Testis (tissue), 2 donors: ENCODE measurements at regions not wholly inside any gene's neighbourhood (a gene's known extent, or its start where the extent isn't known, plus 50 kb on each side); places are given as distances from the start of the nearest gene placed in this dataset.
A peak's percentile ranks its signal among the peaks of the same experiment; 100 is the strongest.

ENCODE experiments used
- DNase-seq: peaks from one replicate; pipeline ENCODE4 v3.0.0-alpha.2; 2019
- H3K27ac ChIP-seq, 2 donors: fragments of 200-600 bp; sonication (generic); one replicate each; pipeline ENCODE4 v1.5.1; 2019
- H3K27me3 ChIP-seq: fragments of 200-600 bp; sonication (generic); one replicate; pipeline ENCODE4 v1.5.1; 2019
- H3K36me3 ChIP-seq: fragments of 200-600 bp; sonication (generic); one replicate; pipeline ENCODE4 v1.5.1; 2017; ENCODE audit warnings: low read depth; ENCODE audit errors: missing control alignments
- H3K4me1 ChIP-seq: fragments of 200-600 bp; sonication (generic); one replicate; pipeline ENCODE4 v1.5.1; 2019
- H3K4me3 ChIP-seq, 2 donors: fragments of 200-600 bp; sonication (generic); one replicate each; pipeline ENCODE4 v1.5.1; 2017 to 2019
- H3K9me3 ChIP-seq: fragments of 200-600 bp; sonication (generic); one replicate; pipeline ENCODE4 v1.5.1; 2017
- POLR2A ChIP-seq: fragments of 450-650 bp; IDR thresholded peaks from one replicate; pipeline ENCODE4 v1.6.1; 2017; ENCODE audit warnings: antibody characterized with exemption, mild to moderate bottlenecking, moderate library complexity
- WGBS, 2 donors: methylation state at CpG; one replicate each; pipeline ENCODE4 v1.1.5; 2018; 5-methylcytosine and 5-hydroxymethylcytosine counted together
- intact Hi-C: fragments of 100-400 bp; cut with DNase I; formaldehyde crosslinking; loops from one replicate; pipeline ENCODE4 v1.15.1; 2023; ENCODE audit warnings: low total_unique reads
- TF ChIP-seq, protein P1 (sequence below), 3 experiments: fragments of 450-650 bp in 2 of 3; fragments of 200-600 bp in 1 of 3; sonication (generic) in 1 of 3; IDR thresholded peaks; one replicate each; pipeline ENCODE4 v1.5.1; 2016 to 2019; ENCODE audit warnings: antibody characterized with exemption in 3 of 3, mild to moderate bottlenecking in 2 of 3, moderate library complexity in 1 of 3

DNA sequence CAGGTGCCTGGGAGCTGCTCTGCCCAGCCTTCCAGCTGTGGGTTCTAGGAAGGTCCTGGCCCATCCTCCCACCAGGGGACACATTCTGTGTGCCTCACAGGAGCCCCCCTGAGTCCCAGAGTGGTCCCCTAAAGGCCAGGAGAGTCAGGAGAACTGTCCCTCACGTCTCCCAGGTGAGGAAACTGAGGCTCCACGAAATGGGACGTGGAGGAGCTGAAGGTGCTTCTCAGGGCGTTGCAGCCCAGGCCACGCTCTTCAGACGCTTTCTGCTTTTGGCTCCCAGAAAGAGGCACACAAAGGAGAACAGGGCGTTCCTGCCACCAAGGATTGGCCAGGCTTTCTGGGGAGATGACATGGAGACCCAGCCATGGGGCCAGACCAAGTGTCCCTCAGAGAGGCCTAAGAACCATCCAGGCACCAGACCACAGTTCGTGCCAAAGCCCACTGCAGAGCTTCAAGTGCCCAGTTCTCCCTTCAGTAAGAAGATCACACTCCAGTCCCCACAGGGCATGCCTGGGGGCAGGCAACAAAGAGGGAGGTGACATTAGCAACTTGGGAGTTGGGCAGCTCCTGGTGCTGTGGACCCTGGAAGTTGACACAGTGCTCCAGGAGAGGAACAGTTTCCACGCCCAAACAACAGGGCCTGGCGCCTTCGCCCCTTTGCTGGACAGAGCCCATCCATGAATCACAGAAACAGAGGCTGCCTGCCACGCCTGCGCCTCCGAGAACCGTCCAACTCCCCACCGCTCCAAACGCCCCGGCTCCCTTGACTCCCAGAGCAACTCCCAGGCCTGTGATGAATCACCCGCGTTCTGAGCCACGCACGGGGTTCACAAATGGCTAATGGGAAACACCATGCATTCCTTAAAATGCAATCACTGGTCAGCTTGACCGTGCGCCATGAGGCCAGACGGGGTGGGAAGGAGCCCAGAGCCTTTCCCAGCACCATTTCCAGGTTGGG, 589.2 kb downstream of the BRD1 start:
- 72 to 74% methylated on average over 20 to 25 of the region's 25 CpGs for WGBS, 2 donors
- TF ChIP-seq, protein P1, sequence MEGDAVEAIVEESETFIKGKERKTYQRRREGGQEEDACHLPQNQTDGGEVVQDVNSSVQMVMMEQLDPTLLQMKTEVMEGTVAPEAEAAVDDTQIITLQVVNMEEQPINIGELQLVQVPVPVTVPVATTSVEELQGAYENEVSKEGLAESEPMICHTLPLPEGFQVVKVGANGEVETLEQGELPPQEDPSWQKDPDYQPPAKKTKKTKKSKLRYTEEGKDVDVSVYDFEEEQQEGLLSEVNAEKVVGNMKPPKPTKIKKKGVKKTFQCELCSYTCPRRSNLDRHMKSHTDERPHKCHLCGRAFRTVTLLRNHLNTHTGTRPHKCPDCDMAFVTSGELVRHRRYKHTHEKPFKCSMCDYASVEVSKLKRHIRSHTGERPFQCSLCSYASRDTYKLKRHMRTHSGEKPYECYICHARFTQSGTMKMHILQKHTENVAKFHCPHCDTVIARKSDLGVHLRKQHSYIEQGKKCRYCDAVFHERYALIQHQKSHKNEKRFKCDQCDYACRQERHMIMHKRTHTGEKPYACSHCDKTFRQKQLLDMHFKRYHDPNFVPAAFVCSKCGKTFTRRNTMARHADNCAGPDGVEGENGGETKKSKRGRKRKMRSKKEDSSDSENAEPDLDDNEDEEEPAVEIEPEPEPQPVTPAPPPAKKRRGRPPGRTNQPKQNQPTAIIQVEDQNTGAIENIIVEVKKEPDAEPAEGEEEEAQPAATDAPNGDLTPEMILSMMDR (IDR thresholded peaks at IDR 0.05) = no peak
- TF ChIP-seq POLR2A = no peak
- Histone ChIP-seq H3K4me1 (no peaks in the 10 kb centered on the region), H3K27ac (no peak overlapping the region), H3K36me3 (no peaks in the 10 kb centered on the region), H3K9me3 (no peaks in the 10 kb centered on the region), H3K27me3 (no peaks in the 10 kb centered on the region), H3K4me3 (no peak overlapping the region)
- DNase-seq = peak; percentile 7
- intact Hi-C loops = no loop called here

DNA sequence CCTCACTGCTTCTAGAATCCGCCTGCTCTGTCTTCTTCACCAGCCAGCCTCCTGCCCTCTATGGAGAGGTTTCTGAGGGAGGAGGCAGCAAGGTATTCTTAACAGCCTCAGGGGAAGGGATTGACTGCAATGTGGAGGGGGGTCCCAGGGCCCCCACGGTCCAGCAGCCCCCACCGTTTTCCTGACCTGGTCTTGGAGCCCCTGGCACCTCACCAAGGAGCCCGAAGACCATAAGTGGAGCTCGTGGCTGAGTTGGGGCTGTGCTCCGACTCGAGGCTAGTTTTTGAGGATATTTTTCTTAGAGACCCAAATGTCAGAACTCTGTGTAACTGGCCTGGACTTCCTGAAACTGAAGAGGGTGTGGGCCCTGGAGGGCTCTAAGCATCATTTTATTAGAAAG, 590.0 kb downstream of the BRD1 start:
- intact Hi-C loops = no loop called here
- TF ChIP-seq, protein P1 (IDR thresholded peaks at IDR 0.05) = no peak
- TF ChIP-seq POLR2A = no peak
- H3K36me3 ChIP-seq = no peaks in the 10 kb centered on the region
- H3K27me3 ChIP-seq = no peaks in the 10 kb centered on the region
- DNase-seq = peak; percentile 11
- H3K4me3 ChIP-seq = no peak overlapping the region
- no peaks in the 10 kb centered on the region for H3K9me3 ChIP-seq
- no peaks in the 10 kb centered on the region for H3K4me1 ChIP-seq
- no peak overlapping the region for H3K27ac ChIP-seq
- 49 to 59% methylated on average over 6 to 7 of the region's 7 CpGs for WGBS, 2 donors

DNA sequence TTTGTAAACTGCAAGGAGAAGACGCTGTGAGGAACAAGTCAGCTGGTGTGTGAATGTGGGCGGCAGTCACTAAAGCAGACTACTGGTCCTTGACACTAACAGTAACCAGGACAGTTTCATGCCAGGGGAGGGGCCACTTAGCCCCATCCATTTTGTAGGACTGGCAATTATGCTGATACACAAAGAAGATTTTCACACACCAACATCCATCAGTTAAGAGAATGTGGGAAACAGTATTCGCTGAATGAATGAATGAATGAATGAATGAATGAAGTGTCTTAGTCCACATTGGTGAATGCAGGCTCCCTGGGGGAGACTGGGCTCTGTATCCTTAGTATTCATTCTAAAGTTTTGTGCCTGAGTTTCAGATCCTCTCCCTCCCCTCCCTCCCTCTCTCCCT, 590.4 kb downstream of the BRD1 start:
- 77 to 78% methylated on average over 3 of the region's 3 CpGs for WGBS, 2 donors
- DNase-seq = no peak
- TF ChIP-seq, protein P1 (IDR thresholded peaks at IDR 0.05) = no peak
- no peak for TF ChIP-seq POLR2A
- intact Hi-C loops = no loop called here
- H3K27ac ChIP-seq = no peak overlapping the region
- H3K9me3 ChIP-seq = no peaks in the 10 kb centered on the region
- no peaks in the 10 kb centered on the region for H3K36me3 ChIP-seq
- no peak overlapping the region for H3K4me3 ChIP-seq
- no peaks in the 10 kb centered on the region for H3K4me1 ChIP-seq
- no peaks in the 10 kb centered on the region for H3K27me3 ChIP-seq

DNA sequence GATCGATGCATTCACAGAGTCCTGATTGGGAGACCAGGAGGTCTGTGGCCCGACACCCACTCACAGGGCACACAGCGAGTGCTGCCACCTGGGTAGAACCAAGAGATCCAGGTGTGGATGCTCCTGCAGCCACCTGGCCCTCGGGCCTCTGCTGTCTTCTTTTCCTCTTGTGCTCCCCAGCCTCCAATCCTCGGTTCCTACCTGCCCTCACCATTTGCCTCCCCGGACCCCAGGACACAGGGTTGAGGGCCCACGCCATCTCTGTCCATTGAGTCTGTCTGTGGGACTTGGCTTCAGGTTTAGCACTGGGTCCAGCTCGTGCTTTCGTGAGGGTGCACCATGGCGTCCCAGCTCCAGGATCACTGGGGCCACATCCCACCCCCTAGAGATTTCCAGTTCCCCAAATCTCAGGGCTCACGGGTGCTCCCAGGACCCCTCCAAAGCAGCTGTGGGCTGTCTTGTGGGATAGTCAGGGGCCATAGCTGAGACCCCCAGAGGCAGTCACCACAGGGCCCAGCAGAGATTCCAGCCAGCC, 591.1 kb downstream of the BRD1 start:
- DNase-seq = peak; percentile 7
- Histone ChIP-seq H3K36me3 (no peaks in the 10 kb centered on the region), H3K4me1 (no peaks in the 10 kb centered on the region), H3K27ac (no peak overlapping the region), H3K4me3 (no peak overlapping the region), H3K27me3 (no peaks in the 10 kb centered on the region), H3K9me3 (no peaks in the 10 kb centered on the region)
- 88 to 92% methylated on average over 11 of the region's 11 CpGs for WGBS, 2 donors
- no peak for TF ChIP-seq POLR2A
- TF ChIP-seq, protein P1 (IDR thresholded peaks at IDR 0.05) = no peak
- intact Hi-C loops = no loop called here
